Uterus (tissue), 3 donors: ENCODE measurements at regions not wholly inside any gene's neighbourhood (a gene's known extent, or its start where the extent isn't known, plus 50 kb on each side); places are given as distances from the start of the nearest gene placed in this dataset.

Experiments
- DNase-seq, 2 donors: peaks; one replicate each; pipeline ENCODE4 v3.0.0-alpha.2; 2019 to 2020
- H3K27ac ChIP-seq, 2 donors: fragments of 200-600 bp; sonication (generic); 1 replicate in 1 of 2; 2 replicates in 1 of 2; pipeline ENCODE4 v1.5.1; 2016 to 2018
- H3K27me3 ChIP-seq, 2 donors: fragments of 200-600 bp; sonication (generic); one replicate each; pipeline ENCODE4 v1.5.1; 2018 to 2019; ENCODE audit warnings: control low read depth in 1 of 2
- H3K36me3 ChIP-seq, 2 donors: fragments of 200-600 bp; sonication (generic); one replicate each; pipeline ENCODE4 v1.5.1; 2019; ENCODE audit warnings: control low read depth in 1 of 2
- H3K4me1 ChIP-seq, 2 donors: fragments of 200-600 bp; sonication (generic); one replicate each; pipeline ENCODE4 v1.5.1; 2018 to 2019; ENCODE audit warnings: control low read depth in 1 of 2
- H3K4me3 ChIP-seq, 2 donors: fragments of 200-600 bp; sonication (generic); 1 replicate in 1 of 2; 2 replicates in 1 of 2; pipeline ENCODE4 v1.5.1; 2018 to 2019; ENCODE audit warnings: mild to moderate bottlenecking in 1 of 2
- H3K9me3 ChIP-seq, 2 donors: fragments of 200-600 bp; sonication (generic); one replicate each; pipeline ENCODE4 v1.5.1; 2019; ENCODE audit warnings: control low read depth in 1 of 2
- POLR2A ChIP-seq, 2 donors: fragments of 450-650 bp; IDR thresholded peaks; one replicate each; pipeline ENCODE4 v1.6.1; 2016; ENCODE audit warnings: antibody characterized with exemption in 2 of 2, mild to moderate bottlenecking in 1 of 2, moderate library complexity in 1 of 2
- intact Hi-C: fragments of 100-400 bp; cut with DNase I; formaldehyde crosslinking; loops from one replicate; pipeline ENCODE4 v1.15.1; 2023; ENCODE audit warnings: low total_unique reads
- TF ChIP-seq, protein P1 (sequence below), 4 experiments: fragments of 200-600 bp in 2 of 4; fragments of 450-650 bp in 2 of 4; sonication (generic) in 2 of 4; IDR thresholded peaks; one replicate each; pipeline ENCODE4 v1.5.1; 2016 to 2019; ENCODE audit warnings: antibody characterized with exemption in 4 of 4, mild to moderate bottlenecking in 2 of 4, moderate library complexity in 1 of 4
- donor health status: DM: yes; HTN: yes; CAD: no.

GRCh38 chr2:118554616-118555015 lies 292.8 kb downstream of the EN1 start:
- Histone ChIP-seq H3K36me3 (no peaks in the 10 kb centered on the region), H3K4me3 (no peak overlapping the region), H3K27me3 (no peaks in the 10 kb centered on the region), H3K9me3 (no peaks in the 10 kb centered on the region), H3K4me1 (no peaks in the 10 kb centered on the region), H3K27ac (no peak overlapping the region)
- intact Hi-C loops, result no loop called here
- TF ChIP-seq POLR2A (IDR thresholded peaks at IDR 0.05), result no peak
- TF ChIP-seq, protein P1, sequence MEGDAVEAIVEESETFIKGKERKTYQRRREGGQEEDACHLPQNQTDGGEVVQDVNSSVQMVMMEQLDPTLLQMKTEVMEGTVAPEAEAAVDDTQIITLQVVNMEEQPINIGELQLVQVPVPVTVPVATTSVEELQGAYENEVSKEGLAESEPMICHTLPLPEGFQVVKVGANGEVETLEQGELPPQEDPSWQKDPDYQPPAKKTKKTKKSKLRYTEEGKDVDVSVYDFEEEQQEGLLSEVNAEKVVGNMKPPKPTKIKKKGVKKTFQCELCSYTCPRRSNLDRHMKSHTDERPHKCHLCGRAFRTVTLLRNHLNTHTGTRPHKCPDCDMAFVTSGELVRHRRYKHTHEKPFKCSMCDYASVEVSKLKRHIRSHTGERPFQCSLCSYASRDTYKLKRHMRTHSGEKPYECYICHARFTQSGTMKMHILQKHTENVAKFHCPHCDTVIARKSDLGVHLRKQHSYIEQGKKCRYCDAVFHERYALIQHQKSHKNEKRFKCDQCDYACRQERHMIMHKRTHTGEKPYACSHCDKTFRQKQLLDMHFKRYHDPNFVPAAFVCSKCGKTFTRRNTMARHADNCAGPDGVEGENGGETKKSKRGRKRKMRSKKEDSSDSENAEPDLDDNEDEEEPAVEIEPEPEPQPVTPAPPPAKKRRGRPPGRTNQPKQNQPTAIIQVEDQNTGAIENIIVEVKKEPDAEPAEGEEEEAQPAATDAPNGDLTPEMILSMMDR (IDR thresholded peaks at IDR 0.05), result no peak
- no peak for DNase-seq

- H3K27ac ChIP-seq, result no peak overlapping the region
- no peaks in the 10 kb centered on the region for H3K9me3 ChIP-seq
- intact Hi-C loops, result no loop called here
- TF ChIP-seq, protein P1 (IDR thresholded peaks at IDR 0.05), result no peak
- TF ChIP-seq POLR2A (IDR thresholded peaks at IDR 0.05), result no peak
- H3K27me3 ChIP-seq, result no peaks in the 10 kb centered on the region
- no peak overlapping the region for H3K4me3 ChIP-seq
- H3K4me1 ChIP-seq, result no peaks in the 10 kb centered on the region
- DNase-seq, result no peak
- no peaks in the 10 kb centered on the region for H3K36me3 ChIP-seq
Observed at GRCh38 chr2:118549503-118549902, 297.9 kb downstream of the EN1 start.

DNA sequence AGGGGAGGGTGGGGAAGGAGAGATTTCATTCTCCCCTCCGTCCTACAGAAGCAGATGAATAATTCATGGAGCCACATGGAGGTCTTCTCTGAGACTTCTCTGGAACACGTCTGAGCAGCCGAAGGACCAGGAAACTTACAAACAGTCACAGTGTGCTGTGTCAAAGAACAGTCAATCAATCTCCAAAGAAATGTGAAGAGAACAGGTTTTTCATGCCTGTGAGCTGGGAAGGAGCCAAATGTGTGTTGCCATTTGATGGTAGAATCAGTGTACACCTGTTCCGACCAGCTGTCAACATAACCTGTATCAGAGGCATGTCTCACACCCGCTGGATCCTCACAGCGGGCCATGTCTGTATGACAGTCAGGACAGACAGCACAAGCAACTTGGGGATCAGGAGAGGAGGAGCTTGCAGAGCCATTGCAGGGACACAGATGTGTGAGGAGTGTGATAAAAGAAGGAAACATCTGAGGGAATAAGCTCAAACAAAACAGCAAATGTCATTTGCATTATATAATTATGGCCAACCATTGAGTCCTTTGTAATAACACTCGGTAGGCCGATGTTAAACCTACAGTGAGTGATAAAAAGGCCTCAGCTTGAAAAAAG lies 298.5 kb downstream of the EN1 start:
- no peak for TF ChIP-seq POLR2A (IDR thresholded peaks at IDR 0.05)
- TF ChIP-seq, protein P1 (IDR thresholded peaks at IDR 0.05), result no peak
- Histone ChIP-seq H3K36me3 (no peaks in the 10 kb centered on the region), H3K4me1 (no peaks in the 10 kb centered on the region), H3K27ac (no peak overlapping the region), H3K27me3 (no peaks in the 10 kb centered on the region), H3K9me3 (no peaks in the 10 kb centered on the region), H3K4me3 (no peak overlapping the region)
- DNase-seq, result no peak
- intact Hi-C loops, result no loop called here

DNA sequence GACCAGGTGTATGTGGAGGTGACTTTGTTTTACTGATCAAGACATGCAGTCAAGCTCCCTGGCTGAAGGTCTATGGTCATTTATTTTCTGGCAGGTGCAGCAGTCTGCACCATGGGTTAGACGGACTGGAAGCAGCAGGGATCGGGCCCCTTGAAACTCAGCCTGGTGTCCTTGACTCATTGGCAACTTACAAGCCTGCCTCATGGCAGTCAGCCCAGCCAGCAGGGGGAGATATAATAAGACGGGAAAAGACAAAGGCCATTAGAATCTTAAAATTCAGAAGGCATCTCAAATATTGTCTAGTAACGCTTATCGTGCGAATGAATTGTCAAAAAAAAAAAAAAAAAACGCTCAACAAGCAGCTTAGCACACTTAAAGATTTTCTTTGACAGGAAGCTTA lies 308.2 kb downstream of the EN1 start:
- Histone ChIP-seq H3K4me3 (no peak overlapping the region), H3K27me3 (no peaks in the 10 kb centered on the region), H3K4me1 (no peaks in the 10 kb centered on the region), H3K27ac (no peak overlapping the region), H3K9me3 (no peaks in the 10 kb centered on the region), H3K36me3 (no peaks in the 10 kb centered on the region)
- TF ChIP-seq POLR2A (IDR thresholded peaks at IDR 0.05), result no peak
- TF ChIP-seq, protein P1 (IDR thresholded peaks at IDR 0.05), result no peak
- DNase-seq, result no peak
- intact Hi-C loops, result no loop called here

- H3K27me3 ChIP-seq, result no peaks in the 10 kb centered on the region
- H3K4me1 ChIP-seq, result no peaks in the 10 kb centered on the region
- no peak for DNase-seq
- H3K36me3 ChIP-seq, result no peaks in the 10 kb centered on the region
- H3K9me3 ChIP-seq, result no peaks in the 10 kb centered on the region
- no peak for TF ChIP-seq POLR2A (IDR thresholded peaks at IDR 0.05)
- TF ChIP-seq, protein P1 (IDR thresholded peaks at IDR 0.05), result no peak
- H3K27ac ChIP-seq, result no peak overlapping the region
- intact Hi-C loops, result no loop called here
- no peak overlapping the region for H3K4me3 ChIP-seq
Observed at GRCh38 chr2:118536306-118536705, 311.1 kb downstream of the EN1 start.
